Testis (tissue), 2 donors: ENCODE measurements at regions not wholly inside any gene's neighbourhood (a gene's known extent, or its start where the extent isn't known, plus 50 kb on each side); places are given as distances from the start of the nearest gene placed in this dataset.

Source experiments
- POLR2A ChIP-seq: fragments of 450-650 bp; IDR thresholded peaks from one replicate; pipeline ENCODE4 v1.6.1; 2017; ENCODE audit warnings: antibody characterized with exemption, mild to moderate bottlenecking, moderate library complexity
- TF ChIP-seq, protein P1 (sequence below), 3 experiments: fragments of 450-650 bp in 2 of 3; fragments of 200-600 bp in 1 of 3; sonication (generic) in 1 of 3; IDR thresholded peaks; one replicate each; pipeline ENCODE4 v1.5.1; 2016 to 2019; ENCODE audit warnings: antibody characterized with exemption in 3 of 3, mild to moderate bottlenecking in 2 of 3, moderate library complexity in 1 of 3

DNA sequence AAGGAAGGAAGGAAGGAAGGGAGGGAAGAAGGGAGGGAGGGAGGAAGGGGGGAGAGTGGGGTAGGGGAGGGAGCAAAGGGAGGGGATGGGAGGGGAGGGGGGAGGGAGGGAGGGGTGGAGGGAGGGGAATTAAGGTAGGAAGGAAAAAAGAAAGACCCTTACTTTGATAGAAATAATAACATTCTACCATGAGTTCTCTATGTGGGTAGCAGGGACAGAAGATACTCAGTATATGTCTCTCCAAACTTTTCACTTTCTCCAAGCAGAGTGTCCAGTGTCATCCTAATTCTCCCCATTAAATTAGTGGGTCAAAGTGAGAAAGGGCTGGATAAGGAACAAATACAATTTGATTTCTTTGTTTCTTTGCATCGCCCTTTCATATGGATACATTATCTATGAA lies 553.4 kb upstream of the USP15 start:
- TF ChIP-seq, protein P1, sequence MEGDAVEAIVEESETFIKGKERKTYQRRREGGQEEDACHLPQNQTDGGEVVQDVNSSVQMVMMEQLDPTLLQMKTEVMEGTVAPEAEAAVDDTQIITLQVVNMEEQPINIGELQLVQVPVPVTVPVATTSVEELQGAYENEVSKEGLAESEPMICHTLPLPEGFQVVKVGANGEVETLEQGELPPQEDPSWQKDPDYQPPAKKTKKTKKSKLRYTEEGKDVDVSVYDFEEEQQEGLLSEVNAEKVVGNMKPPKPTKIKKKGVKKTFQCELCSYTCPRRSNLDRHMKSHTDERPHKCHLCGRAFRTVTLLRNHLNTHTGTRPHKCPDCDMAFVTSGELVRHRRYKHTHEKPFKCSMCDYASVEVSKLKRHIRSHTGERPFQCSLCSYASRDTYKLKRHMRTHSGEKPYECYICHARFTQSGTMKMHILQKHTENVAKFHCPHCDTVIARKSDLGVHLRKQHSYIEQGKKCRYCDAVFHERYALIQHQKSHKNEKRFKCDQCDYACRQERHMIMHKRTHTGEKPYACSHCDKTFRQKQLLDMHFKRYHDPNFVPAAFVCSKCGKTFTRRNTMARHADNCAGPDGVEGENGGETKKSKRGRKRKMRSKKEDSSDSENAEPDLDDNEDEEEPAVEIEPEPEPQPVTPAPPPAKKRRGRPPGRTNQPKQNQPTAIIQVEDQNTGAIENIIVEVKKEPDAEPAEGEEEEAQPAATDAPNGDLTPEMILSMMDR (IDR thresholded peaks at IDR 0.05) = no peak
- no peak for TF ChIP-seq POLR2A
